Skeletal muscle tissue (tissue), 3 donors: ENCODE measurements at regions not wholly inside any gene's neighbourhood (a gene's known extent, or its start where the extent isn't known, plus 50 kb on each side); places are given as distances from the start of the nearest gene placed in this dataset.

Experiments
- H3K27ac ChIP-seq: one replicate; pipeline ENCODE4 v1.7.0; 2013; ENCODE audit warnings: mild to moderate bottlenecking, low read depth, low read length, inconsistent platforms
- H3K27me3 ChIP-seq, 3 donors: one replicate each; pipeline ENCODE4 v1.7.0; 2013; ENCODE audit warnings: low read length in 3 of 3; ENCODE audit not compliant: control insufficient read depth in 3 of 3, insufficient read depth in 3 of 3
- H3K36me3 ChIP-seq, 3 donors: one replicate each; pipeline ENCODE4 v1.7.0; 2013; ENCODE audit warnings: low read length in 3 of 3; ENCODE audit not compliant: control insufficient read depth in 3 of 3, insufficient read depth in 3 of 3
- H3K4me1 ChIP-seq, 3 donors: one replicate each; pipeline ENCODE4 v1.7.0; 2013; ENCODE audit warnings: low read length in 3 of 3, mild to moderate bottlenecking in 3 of 3; ENCODE audit not compliant: control insufficient read depth in 3 of 3, insufficient read depth in 3 of 3
- H3K4me3 ChIP-seq, 3 donors: one replicate each; pipeline ENCODE4 v1.7.0; 2013; ENCODE audit warnings: low read length in 3 of 3
- H3K9ac ChIP-seq, 3 donors: one replicate each; pipeline ENCODE4 v1.7.0; 2013; ENCODE audit warnings: low read length in 3 of 3, mild to moderate bottlenecking in 3 of 3, moderate library complexity in 2 of 3, low read depth in 1 of 3
- H3K9me3 ChIP-seq, 3 donors: one replicate each; pipeline ENCODE4 v1.7.0; 2013; ENCODE audit warnings: low read length in 3 of 3; ENCODE audit not compliant: control insufficient read depth in 3 of 3
- donor health status: Osteomylitis.

DNA sequence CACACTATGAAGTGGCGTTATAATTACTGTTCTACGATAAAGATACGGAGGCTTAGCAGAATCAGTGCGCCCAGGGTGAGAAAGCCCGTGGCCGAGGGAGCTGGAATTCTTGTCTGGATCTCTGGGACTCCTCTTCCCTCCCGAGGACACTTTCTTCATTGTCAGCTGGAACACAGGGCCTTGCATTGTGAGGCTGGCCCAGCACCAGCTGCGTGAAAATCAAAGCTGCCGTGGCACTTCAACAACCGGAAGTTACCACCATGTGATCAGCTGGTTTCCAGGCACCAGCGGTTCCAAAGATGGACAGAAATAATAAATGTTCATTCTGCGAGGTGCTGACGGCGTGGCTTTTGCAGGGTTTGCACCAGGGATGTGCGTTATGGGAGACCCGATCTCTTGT lies 234.0 kb upstream of the PITRM1 start:
- Histone ChIP-seq H3K27me3 (no peaks in the 10 kb centered on the region), H3K9ac (no peak overlapping the region), H3K4me3 (no peak overlapping the region), H3K36me3 (no peaks in the 10 kb centered on the region), H3K4me1 (no peaks in the 10 kb centered on the region), H3K27ac (no peak overlapping the region), H3K9me3 (peaks cover 0 to 3% (median 0%) of the 10 kb centered on the region in 3 donors)

DNA sequence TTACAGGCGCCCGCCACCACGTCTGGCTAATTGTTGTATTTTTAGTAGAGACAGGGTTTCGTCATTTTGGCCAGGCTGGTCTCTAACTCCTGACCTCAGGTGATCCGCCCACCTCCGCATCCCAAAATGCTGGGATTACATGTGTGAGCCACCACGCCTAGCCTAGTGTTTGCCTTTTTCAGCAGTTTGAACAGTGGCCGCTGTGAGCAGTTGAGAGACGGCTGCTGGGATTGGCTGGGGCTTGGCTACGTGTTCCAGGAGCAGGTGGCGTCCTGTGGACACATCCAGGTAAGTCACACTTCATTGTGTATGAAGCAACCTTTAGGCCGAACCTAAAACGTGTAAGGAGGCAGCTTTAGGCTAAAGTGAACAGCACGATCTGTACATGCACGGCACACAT lies 231.8 kb upstream of the PITRM1 start:
- H3K9ac ChIP-seq: no peak overlapping the region
- H3K36me3 ChIP-seq: no peaks in the 10 kb centered on the region
- peaks cover 0 to 3% (median under 1%) of the 10 kb centered on the region in 3 donors for H3K4me1 ChIP-seq
- H3K4me3 ChIP-seq: no peak overlapping the region
- no peaks in the 10 kb centered on the region for H3K27me3 ChIP-seq
- no peaks in the 10 kb centered on the region for H3K9me3 ChIP-seq
- no peak overlapping the region for H3K27ac ChIP-seq

DNA sequence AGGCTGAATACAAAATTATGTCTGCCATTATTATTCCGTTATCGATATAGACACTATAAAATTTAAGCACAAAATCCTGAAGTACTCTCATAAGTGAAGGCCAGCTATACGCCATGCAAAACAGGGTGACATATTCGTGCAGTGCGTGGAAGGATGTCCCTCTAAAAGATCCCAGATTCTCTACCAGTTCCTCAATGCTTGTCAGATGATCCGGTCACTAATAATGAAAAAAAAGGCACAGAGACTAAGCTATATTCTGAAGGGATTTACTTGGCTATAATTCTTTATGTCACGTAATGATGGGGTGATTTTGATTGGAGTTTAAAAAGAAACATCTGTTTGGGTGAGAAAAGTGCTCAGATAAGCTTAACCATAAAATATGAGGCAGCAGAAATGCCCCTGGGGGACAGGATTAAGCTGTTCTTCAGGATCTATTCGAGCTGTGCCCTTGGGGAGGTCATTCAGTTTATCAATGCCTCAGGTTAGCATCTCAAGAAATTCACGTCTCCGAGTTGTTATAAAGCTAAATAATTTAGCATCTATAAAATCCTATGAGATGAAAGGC lies 229.7 kb upstream of the PITRM1 start:
- Histone ChIP-seq H3K27ac (no peak overlapping the region), H3K4me1 (peaks cover 0 to 4% (median 3%) of the 10 kb centered on the region in 3 donors), H3K4me3 (no peak overlapping the region), H3K9ac (no peak overlapping the region), H3K27me3 (peaks cover 0 to 7% (median 0%) of the 10 kb centered on the region in 3 donors), H3K9me3 (no peaks in the 10 kb centered on the region), H3K36me3 (no peaks in the 10 kb centered on the region)

GRCh38 chr10:3401491-3401938 lies 228.9 kb upstream of the PITRM1 start:
- Histone ChIP-seq H3K27me3 (peaks cover 0 to 7% (median 0%) of the 10 kb centered on the region in 3 donors), H3K4me1 (peaks cover 0 to 4% (median 3%) of the 10 kb centered on the region in 3 donors), H3K9ac (no peak overlapping the region), H3K9me3 (no peaks in the 10 kb centered on the region), H3K27ac (no peak overlapping the region), H3K36me3 (no peaks in the 10 kb centered on the region), H3K4me3 (no peak overlapping the region)

DNA sequence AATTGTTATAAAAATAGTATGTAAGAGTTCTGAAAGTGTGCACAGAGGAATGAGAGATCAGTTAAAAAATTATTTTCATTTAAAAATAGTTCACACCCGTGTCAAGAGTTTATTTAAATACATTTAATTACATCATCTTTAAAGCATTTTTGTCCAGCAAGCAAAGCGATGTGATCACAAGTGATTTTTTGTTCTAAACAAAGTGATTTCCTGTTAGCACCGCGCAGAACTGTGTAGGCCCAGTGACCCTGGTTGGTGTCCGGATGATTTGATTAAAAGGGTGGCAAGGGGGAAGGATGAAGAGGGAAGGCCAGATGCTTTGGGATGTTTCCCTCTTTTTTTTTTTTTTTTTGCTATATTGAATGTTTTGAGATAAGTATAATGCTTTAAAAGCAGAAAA lies 227.8 kb upstream of the PITRM1 start:
- Histone ChIP-seq H3K9ac (no peak overlapping the region), H3K4me3 (no peak overlapping the region), H3K36me3 (no peaks in the 10 kb centered on the region), H3K27me3 (peaks cover 0 to 7% (median 1%) of the 10 kb centered on the region in 3 donors), H3K9me3 (no peaks in the 10 kb centered on the region), H3K27ac (no peak overlapping the region), H3K4me1 (peaks cover 0 to 6% (median 3%) of the 10 kb centered on the region in 3 donors)

GRCh38 chr10:3399756-3400155 lies 227.2 kb upstream of the PITRM1 start:
- no peak overlapping the region for H3K27ac ChIP-seq
- peaks cover 0 to 1% (median 0%) of the 10 kb centered on the region in 3 donors for H3K9me3 ChIP-seq

DNA sequence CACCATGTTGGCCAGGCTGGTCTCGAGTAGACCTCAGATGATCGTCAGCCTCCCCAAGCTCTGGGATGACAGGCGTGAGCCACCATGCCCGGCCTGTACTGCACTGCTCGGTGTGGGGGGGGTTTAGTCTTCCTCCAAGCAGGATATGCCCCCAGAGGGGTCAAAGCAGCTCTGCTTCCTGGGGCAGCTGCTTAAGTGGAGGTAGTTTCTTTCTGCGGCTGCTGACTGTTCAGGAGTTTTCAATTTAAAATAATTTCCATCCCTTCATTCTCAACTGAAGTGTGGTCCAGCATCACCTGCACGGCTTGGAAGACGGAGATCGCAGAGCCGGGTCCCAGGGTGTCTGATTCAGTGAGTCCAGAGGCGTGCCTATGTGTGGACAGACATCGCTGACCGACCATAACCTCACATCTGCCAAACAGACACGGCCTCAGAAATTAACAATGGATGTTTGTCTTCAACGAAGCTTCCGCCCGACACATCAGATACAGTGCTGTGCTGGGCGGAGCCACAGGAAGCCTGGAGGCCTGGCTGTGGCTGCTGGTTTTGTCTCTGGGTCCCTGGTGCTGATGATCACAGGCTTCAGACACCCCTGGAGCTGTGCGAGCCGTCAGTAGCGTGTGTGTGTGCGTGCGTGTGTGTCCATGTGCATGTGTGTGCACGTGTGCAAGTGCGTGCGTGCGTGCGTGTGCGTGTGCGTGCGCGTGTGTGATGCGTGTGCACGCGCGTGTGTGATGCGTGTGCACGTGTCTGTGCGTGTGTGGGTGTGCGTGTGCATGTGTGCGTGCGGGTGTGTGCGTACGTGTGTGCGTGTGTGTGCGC lies 226.5 kb upstream of the PITRM1 start:
- Histone ChIP-seq H3K27ac (no peak overlapping the region), H3K9ac (peak overlapping the region in 1 of 3 donors; percentile 16), H3K27me3 (peaks cover 0 to 7% (median 3%) of the 10 kb centered on the region in 3 donors), H3K4me3 (no peak overlapping the region), H3K4me1 (peaks cover 0 to 6% (median 3%) of the 10 kb centered on the region in 3 donors), H3K9me3 (peaks cover 0 to 4% (median 2%) of the 10 kb centered on the region in 3 donors), H3K36me3 (no peaks in the 10 kb centered on the region)

More at GRCh38 chr10:3399756-3400155, 227.2 kb upstream of the PITRM1 start:
- H3K27me3 ChIP-seq: peaks cover 0 to 7% (median 3%) of the 10 kb centered on the region in 3 donors
- H3K9ac ChIP-seq: no peak overlapping the region
- no peaks in the 10 kb centered on the region for H3K36me3 ChIP-seq
- H3K4me1 ChIP-seq: peaks cover 0 to 6% (median 3%) of the 10 kb centered on the region in 3 donors
- no peak overlapping the region for H3K4me3 ChIP-seq

GRCh38 chr10:3397846-3398245 lies 225.3 kb upstream of the PITRM1 start:
- Histone ChIP-seq H3K9me3 (peaks cover 0 to 4% (median 2%) of the 10 kb centered on the region in 3 donors), H3K36me3 (no peaks in the 10 kb centered on the region), H3K9ac (no peak overlapping the region), H3K4me1 (peaks cover 0 to 6% (median 3%) of the 10 kb centered on the region in 3 donors), H3K27ac (no peak overlapping the region), H3K4me3 (no peak overlapping the region), H3K27me3 (peaks cover 0 to 7% (median 3%) of the 10 kb centered on the region in 3 donors)

GRCh38 chr10:3397231-3397630 lies 224.6 kb upstream of the PITRM1 start:
- H3K27me3 ChIP-seq: peaks cover 0 to 7% (median 3%) of the 10 kb centered on the region in 3 donors
- H3K36me3 ChIP-seq: no peaks in the 10 kb centered on the region
- peaks cover 0 to 6% (median 3%) of the 10 kb centered on the region in 3 donors for H3K4me1 ChIP-seq
- H3K4me3 ChIP-seq: no peak overlapping the region
- H3K9ac ChIP-seq: no peak overlapping the region
- H3K9me3 ChIP-seq: peaks cover 0 to 4% (median 2%) of the 10 kb centered on the region in 3 donors
- H3K27ac ChIP-seq: no peak overlapping the region

- peaks cover 0 to 7% (median 3%) of the 10 kb centered on the region in 3 donors for H3K27me3 ChIP-seq
- no peak overlapping the region for H3K4me3 ChIP-seq
- peaks cover 0 to 4% (median 2%) of the 10 kb centered on the region in 3 donors for H3K9me3 ChIP-seq
- no peak overlapping the region for H3K27ac ChIP-seq
- H3K4me1 ChIP-seq: peaks cover 0 to 6% (median 3%) of the 10 kb centered on the region in 3 donors
- no peak overlapping the region for H3K9ac ChIP-seq
- no peaks in the 10 kb centered on the region for H3K36me3 ChIP-seq
These were observed 223.5 kb upstream of the PITRM1 start for GRCh38 chr10:3396116-3396515.
